CD4-positive, alpha-beta T cell treated with Interleukin-15 for 4 hours (primary cell): ENCODE measurements at regions not wholly inside any gene's neighbourhood (a gene's known extent, or its start where the extent isn't known, plus 50 kb on each side); places are given as distances from the start of the nearest gene placed in this dataset.
A peak's percentile ranks its signal among the peaks of the same experiment; 100 is the strongest.

Source experiments
- DNase-seq: peaks from one replicate; pipeline ENCODE4 v3.0.0-alpha.2; 2020; ENCODE audit warnings: low spot score

DNA sequence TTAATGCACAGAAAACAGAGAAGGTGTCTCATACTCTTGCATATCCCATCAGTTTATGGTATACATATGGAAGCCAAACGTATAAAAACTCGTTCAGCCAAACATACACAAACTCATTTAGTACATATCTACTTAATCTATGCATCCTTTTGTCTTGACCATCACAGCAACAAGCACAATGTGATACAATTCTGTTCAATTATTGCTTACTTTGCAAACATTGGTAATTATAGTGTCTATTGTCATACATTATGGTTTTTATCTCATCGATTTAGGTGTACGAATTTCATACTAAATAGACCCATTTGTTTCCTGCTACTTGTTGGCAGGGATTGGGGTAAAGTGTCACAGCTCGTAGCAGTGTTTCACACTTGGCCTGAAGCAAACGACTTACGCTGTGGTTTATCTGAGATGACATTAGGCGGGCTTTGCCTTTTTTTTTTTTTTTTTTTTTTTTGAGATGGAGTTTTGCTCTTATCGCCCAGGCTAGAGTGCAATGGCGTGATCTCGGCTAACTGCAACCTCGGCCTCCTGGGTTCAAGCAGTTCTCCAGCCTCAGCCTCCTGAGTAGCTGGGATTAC, 425.9 kb upstream of the JARID2 start:
- no peak for DNase-seq

DNA sequence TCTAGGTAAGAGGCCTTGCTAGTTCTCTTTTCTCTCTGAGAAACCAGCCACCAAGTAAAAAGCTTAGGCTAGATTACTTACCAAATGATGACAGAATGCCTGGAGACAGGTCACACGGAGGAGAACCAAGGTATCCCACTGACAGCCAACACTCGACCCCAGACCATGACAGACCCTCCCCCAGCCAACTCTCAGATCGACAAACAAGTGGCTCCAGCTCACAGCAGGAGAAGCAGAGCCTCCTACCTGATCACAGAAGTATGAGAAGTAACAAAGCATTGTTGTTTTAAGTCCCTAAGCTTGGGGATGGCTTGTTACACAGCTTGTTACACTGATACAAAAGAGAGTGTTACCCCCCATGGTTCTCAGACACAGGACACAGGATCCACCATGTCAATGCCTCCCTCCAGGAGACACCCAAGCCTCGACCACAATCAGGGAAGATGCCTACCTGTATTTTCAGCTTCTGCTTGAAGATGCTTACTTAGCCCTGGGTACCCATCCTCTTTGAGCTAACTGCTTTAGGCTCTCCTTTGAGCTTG, 423.8 kb upstream of the JARID2 start:
- DNase-seq: no peak

- DNase-seq: no peak
Measured at GRCh38 chr6:14822679-14823078, 423.2 kb upstream of the JARID2 start.

DNA sequence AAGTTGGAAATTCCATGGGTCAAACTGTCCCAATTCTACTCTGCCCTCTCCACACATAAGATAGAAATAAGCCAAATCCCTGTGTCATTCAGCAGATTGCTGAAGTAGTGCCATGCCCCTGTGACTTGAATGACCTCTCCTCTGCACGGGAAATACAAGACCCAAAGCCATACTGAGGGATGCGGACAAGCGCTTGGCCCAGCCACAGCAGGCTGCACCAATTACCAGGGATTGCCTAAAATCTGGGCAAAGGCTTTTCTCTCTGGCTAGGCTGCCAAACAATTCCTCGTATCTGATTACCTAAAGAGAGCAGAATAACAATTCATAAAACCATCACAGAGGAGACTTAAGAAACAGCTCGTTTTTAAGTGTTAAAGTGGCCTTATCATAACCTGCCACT, 421.8 kb upstream of the JARID2 start:
- DNase-seq: no peak

- no peak for DNase-seq
Measured at GRCh38 chr6:14824484-14825275, 421.2 kb upstream of the JARID2 start.

DNA sequence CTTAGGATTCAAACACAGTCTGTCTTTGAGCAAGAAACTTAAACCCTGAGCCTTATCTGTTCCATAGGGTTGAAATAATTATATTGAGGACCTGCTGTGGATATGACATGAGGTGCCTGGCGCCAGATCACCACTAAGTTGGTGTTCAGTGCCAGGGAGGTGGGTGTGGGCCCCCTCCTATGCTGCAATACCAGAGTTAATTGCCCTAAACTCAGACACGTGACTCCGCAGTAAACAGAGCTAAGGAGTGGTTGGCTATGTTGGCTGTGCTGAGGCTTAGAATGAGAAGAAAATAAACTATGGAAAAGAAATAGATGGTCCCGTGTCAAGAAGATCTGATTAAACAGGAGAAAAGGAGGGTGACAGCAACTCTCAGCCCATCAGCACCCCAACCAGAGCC, 419.4 kb upstream of the JARID2 start:
- no peak for DNase-seq

- DNase-seq: no peak
Measured at GRCh38 chr6:14827354-14827753, 418.5 kb upstream of the JARID2 start.

DNA sequence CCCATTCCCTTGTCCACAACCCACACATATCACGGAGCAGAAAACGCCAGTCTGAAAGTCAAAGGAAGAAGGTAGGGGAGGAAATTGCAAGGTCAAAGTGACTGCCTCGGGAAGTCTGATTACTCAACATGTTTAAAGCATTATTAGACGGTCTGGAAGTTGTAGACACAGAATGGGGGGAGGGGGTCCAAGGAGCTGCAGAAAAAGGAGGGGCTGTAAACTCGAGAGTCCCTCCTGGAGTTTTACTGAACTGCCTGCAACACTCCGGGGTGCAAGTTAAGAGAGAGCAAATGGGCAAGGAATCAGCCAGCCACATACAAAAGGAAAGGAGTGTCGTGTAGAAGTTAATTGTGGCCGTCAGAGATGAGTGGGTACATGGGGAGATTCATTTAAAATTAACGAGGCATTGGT, 417.7 kb upstream of the JARID2 start:
- DNase-seq: no peak

GRCh38 chr6:14831070-14831469, 414.8 kb upstream of the JARID2 start:
- DNase-seq: no peak

- no peak for DNase-seq
Measured at GRCh38 chr6:14831937-14832336, 413.9 kb upstream of the JARID2 start.

GRCh38 chr6:14832427-14832826, 413.4 kb upstream of the JARID2 start:
- DNase-seq: no peak

GRCh38 chr6:14834851-14835530, 410.9 kb upstream of the JARID2 start:
- DNase-seq: no peak

- DNase-seq: no peak
Measured at GRCh38 chr6:14837435-14837834, 408.4 kb upstream of the JARID2 start.

DNA sequence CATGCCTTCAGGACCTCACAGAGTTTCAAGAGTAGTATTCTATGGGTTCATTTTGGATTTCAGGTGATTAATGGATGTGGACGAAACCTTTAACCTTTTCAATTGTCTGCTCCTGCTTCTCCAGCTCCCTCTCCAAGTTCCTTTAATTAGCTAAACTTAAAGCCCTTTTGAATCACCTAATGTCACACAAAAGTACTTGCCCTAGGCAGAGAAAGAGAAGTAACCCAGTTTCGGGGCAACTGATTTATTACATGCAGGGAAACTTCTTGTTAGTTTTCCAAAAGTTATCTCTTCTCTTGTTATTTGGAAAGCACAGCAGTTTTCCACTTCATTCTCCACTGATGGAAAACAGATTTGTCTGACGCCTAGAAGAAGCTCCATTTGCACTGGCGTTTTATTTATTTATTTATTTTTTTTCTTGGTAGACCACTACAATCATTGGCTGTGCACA, 407.7 kb upstream of the JARID2 start:
- no peak for DNase-seq

DNA sequence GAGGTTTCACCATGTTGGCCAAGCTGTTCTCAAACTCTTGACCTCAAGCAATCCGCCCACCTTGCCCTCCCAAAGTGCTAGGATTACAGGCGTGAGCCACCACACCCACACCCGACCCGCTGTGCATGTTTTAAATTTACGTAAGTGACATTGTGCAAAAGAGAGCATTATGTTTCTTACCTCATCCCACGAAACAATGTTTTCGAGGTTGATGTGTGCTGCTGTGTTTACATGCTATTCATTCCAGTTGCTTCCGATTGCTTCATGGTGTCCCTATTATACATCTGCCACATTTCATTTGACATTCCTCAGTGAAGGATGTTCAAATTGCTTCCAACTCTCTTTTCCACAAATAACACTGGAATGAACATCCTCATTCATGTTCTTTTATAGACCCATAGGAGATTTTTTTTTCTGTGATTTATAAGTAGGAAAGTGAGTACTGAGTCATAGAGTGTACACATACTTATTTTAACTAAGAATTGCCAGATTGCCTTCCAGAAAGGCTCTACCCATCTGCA, 403.9 kb upstream of the JARID2 start:
- no peak for DNase-seq

- no peak for DNase-seq
Measured at GRCh38 chr6:14844411-14844810, 401.5 kb upstream of the JARID2 start.

DNA sequence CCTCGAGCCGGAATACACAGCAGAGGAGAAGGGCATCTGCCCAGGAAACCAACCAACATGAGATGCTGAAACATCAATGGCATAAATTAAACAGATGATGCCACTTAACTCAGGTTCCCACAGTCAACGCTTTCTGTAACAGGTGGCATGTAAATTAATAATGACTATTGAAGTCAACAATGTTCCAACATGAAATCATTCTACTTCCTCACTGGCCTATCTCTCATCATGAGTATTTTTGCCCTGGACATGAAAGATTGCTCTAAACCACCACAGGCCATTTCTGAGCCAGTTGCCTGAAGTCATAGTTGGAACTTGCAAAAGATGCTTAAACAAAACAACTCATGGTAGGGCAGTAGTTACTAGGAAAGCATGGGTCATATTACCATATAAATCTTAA, 397.9 kb upstream of the JARID2 start:
- DNase-seq: no peak

DNA sequence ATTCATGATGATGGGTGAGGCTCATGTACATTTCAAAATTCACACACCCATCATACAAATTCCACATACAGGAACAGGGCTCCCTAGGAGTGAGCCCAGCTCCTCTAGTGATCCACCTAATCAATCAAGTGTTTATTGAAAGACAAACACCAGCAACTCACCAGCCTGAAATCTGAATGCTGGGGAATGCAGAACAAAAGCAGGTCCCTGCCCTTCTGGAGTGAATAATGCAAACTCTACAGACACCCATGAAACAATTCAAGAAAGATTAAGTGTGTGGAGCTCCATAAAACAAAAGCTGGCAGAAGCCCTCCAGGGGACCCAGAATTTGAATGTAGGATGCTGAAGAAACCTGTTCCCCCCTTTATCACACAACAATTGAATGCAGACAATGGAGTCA, 396.7 kb upstream of the JARID2 start:
- no peak for DNase-seq

DNA sequence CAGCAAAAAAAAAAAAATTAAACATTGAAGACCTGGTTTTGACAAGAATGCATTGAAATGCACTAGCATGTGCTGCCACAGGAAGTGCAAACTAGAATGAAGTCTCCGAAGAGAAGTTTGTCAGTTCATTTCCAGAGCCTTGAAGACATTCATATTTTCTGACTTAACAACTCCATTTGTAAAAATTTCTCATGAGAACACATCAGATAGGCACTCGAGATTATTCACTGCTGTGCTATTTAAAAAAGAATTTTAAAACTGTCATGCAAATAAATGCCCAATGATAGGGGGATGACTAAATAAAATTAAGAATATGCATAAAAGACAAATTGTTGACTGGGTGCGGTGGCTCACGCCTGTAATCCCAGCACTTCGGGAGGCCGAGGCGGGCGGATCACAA, 394.6 kb upstream of the JARID2 start:
- DNase-seq: no peak

DNA sequence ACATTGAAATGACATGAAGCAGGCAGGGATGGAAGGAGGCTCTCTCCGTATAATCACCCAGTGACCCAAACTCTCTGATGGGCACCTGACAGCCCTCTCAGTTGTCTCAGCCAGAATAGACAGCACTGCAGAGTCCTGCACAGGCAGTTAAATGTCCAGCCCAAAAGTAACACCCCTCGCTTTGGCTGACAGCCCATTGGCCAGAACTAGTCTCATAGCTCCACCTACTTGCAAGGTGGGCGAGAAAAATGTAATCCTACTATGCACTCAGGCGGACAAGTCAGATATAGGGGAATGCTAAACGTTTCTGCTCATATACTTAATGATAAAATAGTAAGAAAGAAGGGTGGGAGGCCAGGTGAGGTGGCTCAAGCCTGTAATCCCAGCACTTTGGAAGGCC, 393.5 kb upstream of the JARID2 start:
- no peak for DNase-seq

DNA sequence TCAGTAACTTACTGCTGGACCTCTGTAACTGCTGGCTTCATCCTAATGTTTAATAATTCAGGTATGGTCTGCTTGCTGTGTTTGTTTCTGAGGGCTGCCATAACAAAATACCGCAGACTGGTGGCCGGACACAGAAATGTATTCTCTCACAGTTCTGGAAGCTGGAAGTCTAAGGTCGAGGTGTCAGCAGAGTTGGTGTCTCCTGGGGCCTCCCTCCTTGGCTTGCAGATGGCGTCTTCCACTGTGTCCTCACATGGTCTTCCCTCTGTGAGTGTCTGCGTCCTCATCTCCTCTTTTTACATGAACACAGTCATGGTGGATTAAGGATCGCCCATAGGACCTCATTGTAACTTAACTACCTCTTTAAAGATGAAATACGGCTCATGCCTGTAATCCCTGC, 389.7 kb upstream of the JARID2 start:
- no peak for DNase-seq

- DNase-seq: no peak
Measured at GRCh38 chr6:14857001-14857400, 388.9 kb upstream of the JARID2 start.

GRCh38 chr6:14857501-14857900, 388.4 kb upstream of the JARID2 start:
- DNase-seq: peak; percentile 64
